ENCODE measurements at regions not wholly inside any gene's neighbourhood (a gene's known extent, or its start where the extent isn't known, plus 50 kb on each side); places are given as distances from the start of the nearest gene placed in this dataset.

GRCh38 chr4:32917586-32917985, 2197.4 kb downstream of the PCDH7 start:
- TF ChIP-seq, protein P1, sequence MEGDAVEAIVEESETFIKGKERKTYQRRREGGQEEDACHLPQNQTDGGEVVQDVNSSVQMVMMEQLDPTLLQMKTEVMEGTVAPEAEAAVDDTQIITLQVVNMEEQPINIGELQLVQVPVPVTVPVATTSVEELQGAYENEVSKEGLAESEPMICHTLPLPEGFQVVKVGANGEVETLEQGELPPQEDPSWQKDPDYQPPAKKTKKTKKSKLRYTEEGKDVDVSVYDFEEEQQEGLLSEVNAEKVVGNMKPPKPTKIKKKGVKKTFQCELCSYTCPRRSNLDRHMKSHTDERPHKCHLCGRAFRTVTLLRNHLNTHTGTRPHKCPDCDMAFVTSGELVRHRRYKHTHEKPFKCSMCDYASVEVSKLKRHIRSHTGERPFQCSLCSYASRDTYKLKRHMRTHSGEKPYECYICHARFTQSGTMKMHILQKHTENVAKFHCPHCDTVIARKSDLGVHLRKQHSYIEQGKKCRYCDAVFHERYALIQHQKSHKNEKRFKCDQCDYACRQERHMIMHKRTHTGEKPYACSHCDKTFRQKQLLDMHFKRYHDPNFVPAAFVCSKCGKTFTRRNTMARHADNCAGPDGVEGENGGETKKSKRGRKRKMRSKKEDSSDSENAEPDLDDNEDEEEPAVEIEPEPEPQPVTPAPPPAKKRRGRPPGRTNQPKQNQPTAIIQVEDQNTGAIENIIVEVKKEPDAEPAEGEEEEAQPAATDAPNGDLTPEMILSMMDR (IDR thresholded peaks at IDR 0.05): no peak
- no peak for TF ChIP-seq POLR2AphosphoS5 (IDR thresholded peaks at IDR 0.05)
